ENCODE measurements at regions not wholly inside any gene's neighbourhood (a gene's known extent, or its start where the extent isn't known, plus 50 kb on each side); places are given as distances from the start of the nearest gene placed in this dataset.

DNA sequence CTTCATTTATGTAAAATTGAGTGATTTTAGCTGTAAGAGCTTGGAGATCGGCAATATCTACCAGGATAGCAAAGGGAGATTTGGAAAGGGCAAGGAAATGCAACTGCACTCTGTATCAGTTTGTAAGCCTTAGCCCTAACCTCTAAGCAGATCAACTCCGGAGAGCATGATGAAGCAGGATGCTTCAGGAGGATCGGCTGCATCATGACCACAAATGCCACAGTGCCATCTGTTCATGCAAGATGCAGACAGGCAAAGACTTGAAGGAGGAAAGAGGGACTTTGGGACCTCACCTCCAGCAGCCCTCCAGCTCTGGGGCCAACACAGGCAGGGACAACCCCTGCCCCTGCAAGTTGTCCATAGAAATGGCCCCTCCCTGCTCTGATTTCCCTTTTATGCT lies 377.6 kb upstream of the GATB start:
- ATAC-seq (no peak), DNase-seq (no peak)
- peaks cover 0 to under 1% of the 10 kb centered on the region in 2 donors for H3K9me3 Mint-ChIP-seq
- no peaks in the 10 kb centered on the region for H3K27me3 Mint-ChIP-seq
- H3K4me3 Mint-ChIP-seq = no peak overlapping the region
- H3K4me1 Mint-ChIP-seq = peaks cover 12% of the 10 kb centered on the region
- H3K27ac Mint-ChIP-seq = no peak overlapping the region

DNA sequence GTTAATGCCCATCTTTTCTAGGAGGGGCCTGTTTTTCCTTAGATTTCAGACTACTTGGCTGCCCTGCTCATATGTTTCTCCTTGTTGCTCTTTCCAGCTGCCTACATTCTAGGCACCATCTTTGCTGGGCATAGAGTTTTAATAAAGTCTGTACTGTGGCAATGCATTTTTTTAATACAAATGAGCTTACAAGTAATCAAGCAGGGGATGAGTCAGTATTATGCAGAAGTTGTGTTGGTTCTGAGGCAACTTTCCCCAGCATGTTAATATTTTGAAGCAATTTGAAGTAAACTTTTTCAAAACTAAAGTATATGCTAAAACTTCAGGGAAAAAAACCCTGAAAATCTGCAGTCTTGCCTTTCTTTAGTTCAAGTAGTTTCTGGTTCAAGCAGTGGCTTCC lies 372.0 kb upstream of the GATB start:
- Mint-ChIP-seq H3K27ac (no peak overlapping the region), H3K27me3 (no peaks in the 10 kb centered on the region), H3K4me3 (no peak overlapping the region), H3K4me1 (peaks cover 6% of the 10 kb centered on the region), H3K9me3 (peaks cover 5 to 14% of the 10 kb centered on the region in 2 donors)
- no peak for DNase-seq
- no peak for ATAC-seq

DNA sequence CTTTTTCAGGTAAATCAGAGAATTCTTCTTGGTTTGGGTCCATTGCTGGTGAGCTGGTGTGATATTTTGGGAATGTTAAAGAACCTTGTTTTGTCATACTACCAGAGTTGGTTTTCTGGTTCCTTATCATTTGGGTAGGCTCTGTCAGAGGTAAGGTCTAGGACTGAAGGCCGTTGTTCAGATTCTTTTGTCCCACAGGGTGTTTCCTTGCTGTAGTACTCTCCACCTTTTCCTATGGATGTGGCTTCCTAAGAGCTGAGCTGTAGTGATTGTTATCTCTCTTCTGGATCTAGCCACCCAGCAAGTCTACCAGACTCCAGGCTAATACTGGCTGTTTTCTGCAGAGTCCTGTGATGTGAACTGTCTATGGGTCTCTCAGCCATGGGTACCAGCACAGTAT lies 367.5 kb upstream of the GATB start:
- Mint-ChIP-seq H3K27ac (no peak overlapping the region), H3K4me3 (no peak overlapping the region), H3K27me3 (no peaks in the 10 kb centered on the region), H3K4me1 (peaks cover 6% of the 10 kb centered on the region), H3K9me3 (peaks cover 37 to 48% of the 10 kb centered on the region in 2 donors)
- DNase-seq (no peak), ATAC-seq (no peak)

DNA sequence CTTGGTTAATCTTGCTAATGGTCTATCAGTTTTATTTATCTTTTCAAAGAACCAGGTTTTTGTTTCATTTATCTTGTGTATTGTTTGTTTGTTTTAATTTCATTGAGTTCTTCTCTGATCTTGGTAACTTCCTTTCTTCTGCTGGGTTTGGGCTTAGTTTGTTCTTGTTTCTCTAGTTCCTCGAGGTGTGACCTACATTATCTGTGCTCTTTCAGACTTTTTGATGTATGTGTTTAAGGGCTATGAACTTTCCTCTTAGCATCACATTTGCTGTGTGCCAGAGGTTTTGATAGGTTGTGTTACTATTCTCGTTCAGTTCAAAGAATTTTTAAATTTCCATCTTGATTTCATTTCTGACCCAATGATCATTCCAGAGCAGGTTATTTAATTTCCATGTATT lies 365.4 kb upstream of the GATB start:
- peaks cover 40 to 55% of the 10 kb centered on the region in 2 donors for H3K9me3 Mint-ChIP-seq

DNA sequence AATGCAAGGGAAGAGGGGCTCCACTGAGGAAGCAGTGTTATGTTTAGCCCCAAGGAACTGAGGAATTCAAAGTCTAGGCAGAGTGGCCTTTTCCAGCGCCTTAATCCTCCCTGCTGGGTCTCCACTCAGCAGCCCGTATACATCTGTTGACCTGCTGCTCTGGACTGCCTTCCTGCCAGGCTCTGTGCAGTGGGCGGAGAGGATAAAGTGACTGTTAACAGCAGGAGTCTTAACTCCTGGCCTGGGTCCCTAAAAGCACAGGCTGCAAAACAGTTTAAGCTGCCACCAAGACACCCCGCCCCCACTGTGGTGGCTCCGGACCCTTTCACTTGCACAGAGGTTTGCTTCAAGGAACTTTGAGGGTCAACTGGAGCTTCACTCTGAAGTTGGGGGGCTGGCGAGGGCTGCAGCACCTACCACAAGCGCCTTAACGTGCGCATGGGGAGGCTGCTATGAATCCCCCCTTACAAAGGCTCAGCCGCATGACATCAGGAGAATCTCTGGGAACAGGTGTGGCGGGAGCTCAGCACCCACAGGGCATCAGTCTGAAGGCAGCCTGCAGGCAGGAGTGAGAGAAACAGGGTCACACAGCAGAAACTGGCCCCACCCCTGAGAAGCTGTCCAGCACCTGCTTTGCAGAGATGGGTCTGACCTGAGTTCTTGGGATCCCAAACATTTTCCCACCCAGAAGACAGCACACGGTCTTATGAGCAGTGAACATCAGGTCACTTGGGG lies 358.2 kb upstream of the GATB start:
- H3K27ac Mint-ChIP-seq = no peak overlapping the region
- ATAC-seq (no peak), DNase-seq (peak in 1 of 2 donors; percentile 6)
- H3K27me3 Mint-ChIP-seq = no peaks in the 10 kb centered on the region
- no peak overlapping the region for H3K4me3 Mint-ChIP-seq
- peaks cover 40% of the 10 kb centered on the region for H3K4me1 Mint-ChIP-seq
- H3K9me3 Mint-ChIP-seq = peaks cover 24 to 26% of the 10 kb centered on the region in 2 donors

More for the DNA sequence above, 365.4 kb upstream of the GATB start:
- H3K27me3 Mint-ChIP-seq = no peaks in the 10 kb centered on the region
- H3K4me3 Mint-ChIP-seq = no peak overlapping the region
- no peak overlapping the region for H3K27ac Mint-ChIP-seq
- peaks cover 6% of the 10 kb centered on the region for H3K4me1 Mint-ChIP-seq
- ATAC-seq (no peak), DNase-seq (no peak)

DNA sequence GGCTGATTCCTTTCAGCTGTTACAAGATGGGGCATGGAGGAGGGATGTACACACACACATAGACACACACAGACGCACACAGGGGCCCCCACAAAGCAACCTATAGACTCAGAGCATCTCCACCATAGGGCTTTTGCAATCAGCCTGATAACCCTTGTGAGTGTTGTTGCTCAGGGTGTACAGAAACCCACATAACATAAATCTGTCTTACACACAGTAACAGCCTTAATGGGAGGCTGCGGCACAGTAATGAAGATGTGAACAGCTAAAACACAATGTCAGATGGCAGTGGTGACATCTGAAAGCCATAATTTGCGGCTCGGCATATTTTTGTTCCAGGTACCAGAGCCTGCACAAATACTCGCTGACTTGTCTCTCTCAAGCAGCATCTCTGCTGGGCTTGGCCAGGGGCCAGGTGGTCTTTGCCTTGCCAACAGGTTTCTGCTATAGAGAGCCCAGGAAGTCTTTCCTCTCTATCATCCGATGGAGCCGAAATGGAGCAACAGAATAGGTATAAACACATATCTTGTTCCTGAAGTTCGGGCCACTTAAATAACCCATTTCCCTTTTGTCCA lies 357.2 kb upstream of the GATB start:
- Mint-ChIP-seq H3K27me3 (no peaks in the 10 kb centered on the region), H3K4me3 (no peak overlapping the region), H3K9me3 (peaks cover 14 to 17% of the 10 kb centered on the region in 2 donors), H3K27ac (no peak overlapping the region), H3K4me1 (peaks cover 45% of the 10 kb centered on the region)
- no peak for ATAC-seq
- DNase-seq = peak in 1 of 2 donors; percentile 7

DNA sequence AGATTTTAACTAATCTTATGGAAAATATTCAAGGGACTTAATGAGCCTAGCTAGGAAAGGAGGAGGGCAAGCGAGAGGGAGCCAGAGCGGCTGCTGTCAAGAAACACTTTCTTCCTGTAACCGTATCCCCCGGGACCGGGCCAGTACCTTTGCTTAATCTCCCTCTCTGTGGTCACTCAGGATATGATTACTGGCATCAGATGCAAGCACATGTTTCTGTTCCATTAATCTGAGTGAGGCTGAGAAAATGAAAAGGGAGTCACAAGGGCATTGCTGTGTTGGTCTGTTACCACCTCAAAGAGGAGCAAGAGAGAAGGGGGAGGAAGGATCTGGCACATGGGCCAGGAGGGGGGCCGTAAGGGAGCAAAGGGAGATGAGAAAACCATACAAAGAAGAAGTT lies 356.7 kb upstream of the GATB start:
- Mint-ChIP-seq H3K4me1 (peaks cover 50% of the 10 kb centered on the region), H3K9me3 (peaks cover 11 to 13% of the 10 kb centered on the region in 2 donors), H3K27ac (no peak overlapping the region), H3K4me3 (no peak overlapping the region), H3K27me3 (no peaks in the 10 kb centered on the region)
- no peak for ATAC-seq
- DNase-seq = no peak

DNA sequence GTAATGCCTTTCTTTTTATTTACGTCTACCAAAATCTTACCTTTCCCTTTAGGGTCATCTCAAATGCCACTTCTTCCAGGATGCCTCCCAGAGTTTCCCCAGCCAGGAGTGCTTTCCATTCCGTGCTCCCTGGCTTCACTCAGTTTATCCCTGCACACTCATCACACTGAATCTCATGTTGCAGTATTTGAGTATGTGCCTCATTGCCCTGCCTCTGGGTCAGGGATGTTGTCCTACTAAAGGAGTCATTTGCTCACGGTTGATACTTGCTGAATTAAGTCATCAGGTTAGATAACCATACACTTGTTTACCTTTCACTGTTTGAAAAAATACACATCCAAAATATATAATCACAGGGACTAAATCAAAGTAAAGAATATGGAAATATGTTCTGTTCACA lies 356.2 kb upstream of the GATB start:
- peak overlapping the region in 1 of 2 donors; percentile 71 for H3K4me3 Mint-ChIP-seq
- peaks cover 55% of the 10 kb centered on the region for H3K4me1 Mint-ChIP-seq
- H3K27ac Mint-ChIP-seq = peak overlapping the region in 1 of 2 donors; percentile 79
- ATAC-seq (no peak), DNase-seq (no peak)
- H3K9me3 Mint-ChIP-seq = peaks cover 11 to 13% of the 10 kb centered on the region in 2 donors
- H3K27me3 Mint-ChIP-seq = no peaks in the 10 kb centered on the region

DNA sequence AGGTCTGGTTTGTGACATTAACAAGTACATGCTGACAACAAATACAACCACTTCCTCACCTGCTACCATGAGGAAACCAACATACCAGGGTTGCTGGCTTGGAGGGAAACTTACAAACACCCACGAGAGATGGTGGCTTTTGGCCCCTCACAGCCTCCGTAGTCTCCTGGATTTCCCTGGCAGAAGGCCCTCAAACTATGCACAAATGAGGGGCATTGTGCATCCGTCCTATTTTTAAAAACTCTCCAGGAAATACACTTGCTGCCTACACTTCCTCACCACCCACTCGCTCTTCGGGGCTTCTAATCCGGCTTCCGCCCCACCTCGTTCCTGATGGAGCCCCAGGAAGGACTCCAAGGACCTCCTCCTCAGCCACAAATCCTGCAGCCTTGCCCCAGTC lies 355.0 kb upstream of the GATB start:
- Mint-ChIP-seq H3K27me3 (no peaks in the 10 kb centered on the region), H3K27ac (peak overlapping the region; percentile 84 to 93), H3K4me1 (peaks cover 58% of the 10 kb centered on the region), H3K9me3 (peaks cover 11 to 13% of the 10 kb centered on the region in 2 donors), H3K4me3 (peak overlapping the region; percentile 71 to 74)
- peak; percentile 62 for ATAC-seq
- DNase-seq = peak in 1 of 2 donors; percentile 61

DNA sequence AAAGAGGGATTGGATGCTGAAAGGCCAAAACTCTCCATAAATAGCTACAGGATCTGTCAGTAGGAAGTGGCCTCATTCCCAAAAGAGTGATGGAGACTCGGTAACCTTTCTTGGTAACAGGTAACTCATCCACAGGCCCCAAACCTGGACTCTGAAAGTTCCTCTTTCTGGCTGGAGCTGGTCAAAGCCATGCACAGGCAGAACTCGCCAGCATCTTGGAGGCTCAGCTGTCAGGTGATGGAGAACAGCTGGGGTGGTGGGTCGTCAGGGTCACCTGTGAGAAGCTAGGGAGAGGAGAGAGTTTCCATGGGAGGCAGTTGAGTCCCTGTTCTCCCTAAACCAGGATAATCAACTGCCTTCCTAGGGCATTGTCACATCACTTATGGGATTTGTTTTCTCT lies 354.3 kb upstream of the GATB start:
- peaks cover 63% of the 10 kb centered on the region for H3K4me1 Mint-ChIP-seq
- no peak overlapping the region for H3K27ac Mint-ChIP-seq
- no peaks in the 10 kb centered on the region for H3K27me3 Mint-ChIP-seq

DNA sequence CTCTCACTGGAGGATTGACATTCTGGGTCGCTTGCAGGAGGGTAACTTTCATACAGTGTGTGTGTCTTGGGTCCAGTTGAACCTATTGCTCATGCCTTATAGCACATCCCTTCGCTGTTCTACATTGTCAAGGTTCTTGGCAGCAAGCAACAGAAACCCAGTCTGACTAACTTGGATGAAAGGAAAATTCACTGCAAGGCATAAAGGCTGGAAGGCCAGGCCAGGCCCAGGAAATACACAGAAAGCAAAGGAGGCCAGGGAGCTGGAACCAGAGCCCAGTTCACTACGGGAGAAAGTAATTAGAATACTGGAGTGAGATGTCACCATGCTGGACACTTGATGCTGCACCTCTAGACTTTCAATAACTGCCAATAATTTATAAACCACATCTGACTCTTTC lies 353.8 kb upstream of the GATB start:
- H3K4me1 Mint-ChIP-seq = peaks cover 69% of the 10 kb centered on the region
- H3K9me3 Mint-ChIP-seq = peaks cover 11 to 13% of the 10 kb centered on the region in 2 donors
- peak overlapping the region in 1 of 2 donors; percentile 70 for H3K27ac Mint-ChIP-seq
- ATAC-seq (no peak), DNase-seq (no peak)
- no peak overlapping the region for H3K4me3 Mint-ChIP-seq
- H3K27me3 Mint-ChIP-seq = no peaks in the 10 kb centered on the region

More for the DNA sequence above, 354.3 kb upstream of the GATB start:
- DNase-seq = peak in 1 of 2 donors; percentile 11
- Mint-ChIP-seq H3K4me3 (peak overlapping the region; percentile 30 to 71), H3K9me3 (peaks cover 11 to 13% of the 10 kb centered on the region in 2 donors)
- no peak for ATAC-seq

DNA sequence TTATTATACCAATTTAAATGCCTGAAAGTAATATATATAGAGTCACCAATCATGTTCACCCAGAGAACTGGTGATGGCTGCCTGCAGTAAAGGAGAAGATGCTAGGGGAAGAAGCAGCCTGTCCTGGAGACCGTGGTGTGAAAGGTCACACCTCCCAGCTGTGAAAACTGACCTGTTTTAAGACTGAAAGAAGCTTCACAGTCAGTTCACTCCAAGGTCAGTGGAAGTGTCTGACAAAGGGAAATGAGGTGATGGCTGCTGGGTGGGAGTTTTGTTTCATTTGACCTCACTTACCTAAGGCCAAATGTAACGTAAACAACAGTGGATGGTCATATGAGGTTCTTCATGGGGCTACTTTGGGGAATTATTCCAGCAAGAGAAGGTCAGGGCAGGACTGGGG lies 352.1 kb upstream of the GATB start:
- Mint-ChIP-seq H3K4me1 (peaks cover 84% of the 10 kb centered on the region), H3K27me3 (no peaks in the 10 kb centered on the region), H3K27ac (peak overlapping the region in 1 of 2 donors; percentile 89), H3K9me3 (peaks cover 11 to 13% of the 10 kb centered on the region in 2 donors), H3K4me3 (no peak overlapping the region)
- peak; percentile 31 for ATAC-seq
- no peak for DNase-seq

DNA sequence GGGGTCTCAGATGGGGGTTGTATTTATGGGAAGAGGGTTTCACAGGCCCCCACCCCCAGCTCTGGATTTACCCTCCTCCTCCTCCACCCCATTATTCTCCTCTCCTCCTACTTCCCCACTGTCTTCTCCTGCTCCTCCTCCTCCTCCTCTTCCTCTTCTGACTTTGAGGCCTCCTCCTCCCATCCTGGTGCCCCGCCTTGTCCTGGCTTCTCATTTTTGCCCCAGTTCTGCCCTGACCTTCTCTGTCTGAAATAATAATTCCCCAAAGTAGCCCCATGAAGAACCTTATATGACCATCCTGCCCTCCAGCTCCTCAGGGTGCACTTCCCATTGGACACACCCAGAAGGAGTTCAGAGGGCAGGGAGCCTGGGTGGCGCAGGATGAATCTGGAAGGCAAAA lies 351.4 kb upstream of the GATB start:
- H3K9me3 Mint-ChIP-seq = peaks cover 11 to 13% of the 10 kb centered on the region in 2 donors
- no peaks in the 10 kb centered on the region for H3K27me3 Mint-ChIP-seq
- H3K4me1 Mint-ChIP-seq = peaks cover 84% of the 10 kb centered on the region
- ATAC-seq = no peak
- DNase-seq = no peak
- peak overlapping the region in 1 of 2 donors; percentile 75 for H3K27ac Mint-ChIP-seq
- no peak overlapping the region for H3K4me3 Mint-ChIP-seq

DNA sequence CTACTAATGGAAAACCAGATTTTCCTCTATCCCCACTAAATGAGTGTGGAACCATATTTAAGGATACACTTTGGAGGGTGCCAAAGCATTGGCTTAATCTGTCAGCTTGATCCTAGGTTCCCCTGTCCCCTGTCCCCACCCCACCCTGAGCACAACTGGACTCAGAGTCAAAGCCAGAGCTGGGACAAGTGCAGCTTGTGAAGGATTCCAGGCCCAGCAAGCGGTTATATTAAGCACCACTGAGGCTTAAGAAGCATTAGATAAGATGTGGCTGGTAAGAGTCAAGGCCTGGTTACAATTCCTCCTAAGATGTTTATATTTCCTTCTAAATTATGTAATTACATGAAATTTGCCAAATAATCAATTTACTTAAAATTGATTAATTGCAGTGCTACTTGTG lies 350.0 kb upstream of the GATB start:
- H3K9me3 Mint-ChIP-seq = no peaks in the 10 kb centered on the region
- no peaks in the 10 kb centered on the region for H3K27me3 Mint-ChIP-seq
- peaks cover 84% of the 10 kb centered on the region for H3K4me1 Mint-ChIP-seq
- DNase-seq = no peak
- no peak for ATAC-seq
- H3K27ac Mint-ChIP-seq = no peak overlapping the region
- H3K4me3 Mint-ChIP-seq = peak overlapping the region in 1 of 2 donors; percentile 8

DNA sequence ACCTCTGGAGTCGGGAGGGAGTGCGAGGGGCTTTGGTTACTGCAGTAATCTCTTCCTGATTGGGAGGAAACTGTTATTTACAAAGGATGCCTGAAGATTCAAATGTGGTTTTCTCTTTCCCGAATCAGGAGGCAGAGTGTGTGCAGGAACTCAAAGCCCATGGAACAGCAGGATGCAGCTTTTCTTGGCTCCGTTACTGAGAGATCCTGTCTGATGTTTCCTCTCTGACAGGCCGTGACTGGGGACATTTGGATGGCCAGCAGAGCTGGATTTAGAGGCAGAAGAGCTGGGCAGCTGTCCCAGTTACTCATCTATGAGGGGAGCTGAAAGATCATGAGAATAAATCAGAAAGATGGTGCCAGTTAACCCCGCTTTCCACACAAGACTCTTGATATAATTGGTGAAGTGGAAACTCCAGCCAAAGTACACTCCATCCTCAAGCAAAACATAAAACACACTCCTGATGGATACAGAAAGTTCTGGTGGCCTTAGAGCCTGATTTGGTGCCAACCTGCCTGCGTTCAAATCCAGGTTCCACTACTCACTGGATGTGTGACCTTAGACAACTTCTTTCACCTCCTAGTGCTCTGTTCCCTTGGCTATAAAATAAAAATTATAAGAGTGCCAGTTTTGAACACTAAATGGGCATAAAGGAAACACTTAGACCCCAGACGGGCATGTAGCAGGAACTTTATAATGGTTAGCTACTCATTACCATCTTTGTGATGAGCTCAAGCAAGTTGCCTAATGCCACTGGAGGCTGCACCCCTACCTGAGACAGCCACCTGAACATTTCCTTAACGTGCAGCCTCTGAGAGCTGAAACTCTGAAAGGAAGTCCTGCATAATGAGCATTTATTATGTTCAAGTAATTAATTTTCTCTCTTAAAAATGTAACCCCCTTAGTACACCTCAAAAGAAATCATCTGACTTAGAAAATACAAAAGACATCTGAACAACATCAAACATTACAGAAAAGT lies 349.0 kb upstream of the GATB start:
- H3K27me3 Mint-ChIP-seq = no peaks in the 10 kb centered on the region
- DNase-seq (no peak), ATAC-seq (no peak)
- H3K9me3 Mint-ChIP-seq = no peaks in the 10 kb centered on the region
- peak overlapping the region; percentile 14 to 47 for H3K4me3 Mint-ChIP-seq
- peaks cover 84% of the 10 kb centered on the region for H3K4me1 Mint-ChIP-seq
- peak overlapping the region in 1 of 2 donors; percentile 55 for H3K27ac Mint-ChIP-seq

All from stimulated activated naive CD8-positive, alpha-beta T cell treated with anti-CD3 and anti-CD28 coated beads, Interleukin-15, amount 100 ng/mL, for 72 hours (primary cell).